ENCODE measurements at regions not wholly inside any gene's neighbourhood (a gene's known extent, or its start where the extent isn't known, plus 50 kb on each side); places are given as distances from the start of the nearest gene placed in this dataset.
A peak's percentile ranks its signal among the peaks of the same experiment; 100 is the strongest.

DNA sequence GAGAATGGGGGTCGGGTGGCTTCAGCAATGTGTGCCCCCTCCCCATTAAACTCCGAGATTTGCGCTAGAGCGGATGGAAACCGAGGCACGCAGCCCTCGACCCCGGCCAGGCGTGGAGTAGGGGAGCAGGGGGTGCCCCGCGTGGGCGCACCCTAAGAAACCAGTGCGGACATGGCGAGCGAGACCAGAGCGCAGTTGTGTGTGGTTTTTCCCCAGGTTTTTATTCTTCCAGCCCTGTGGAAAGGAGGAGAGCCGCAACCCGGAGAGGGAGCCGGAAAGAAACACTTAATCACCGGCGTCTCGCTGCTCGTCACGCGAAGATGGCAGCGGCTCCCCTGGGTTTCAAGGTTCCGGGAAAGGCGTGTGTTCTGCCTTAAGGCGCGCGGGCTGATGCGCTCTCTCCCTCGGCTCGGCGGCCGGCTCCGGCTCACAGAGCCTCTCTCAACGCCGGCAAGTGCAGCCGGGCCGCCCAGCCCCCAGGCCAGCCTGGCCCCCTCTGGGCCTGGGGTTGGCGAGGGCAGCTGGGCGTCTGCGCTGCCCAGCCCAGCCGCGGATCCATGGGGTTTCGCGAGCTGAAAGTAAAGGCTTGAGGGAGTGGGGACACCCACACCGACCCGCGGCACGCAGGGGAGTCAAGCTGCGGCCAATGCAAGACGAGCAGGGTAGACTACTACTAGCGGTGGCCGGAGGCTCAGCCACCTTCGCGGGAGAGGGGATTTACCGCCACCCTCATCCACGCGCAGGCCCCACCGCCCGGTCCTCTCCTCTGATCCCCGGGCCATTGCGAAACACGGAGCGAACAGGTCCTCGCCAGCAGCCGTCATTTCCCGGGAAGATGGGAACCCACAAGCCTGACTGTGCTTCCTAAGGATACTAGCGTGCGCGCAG is 74.0 kb upstream of the BCOR start:
- H3K4me3 ChIP-seq = peak overlapping the region; percentile 56 to 62 (median 60)
- intact Hi-C loops (cut with DNase I; ENCODE audit: low total_unique reads) (loop anchor here (5.0 to 10.0 kb wide), 5 partner anchors 74 to 1367 kb away; partner anchors contain the start of genes BCOR and MID1IP1), in situ Hi-C loops (cut with MboI; ENCODE audit: low sequenced_read_pairs in 4 of 4) (loop anchor here in 3 of 4 donors (10.0 to 25.0 kb wide), 3 partner anchors 159 to 437 kb away; no protein-coding TSS in a partner anchor)
- TF ChIP-seq, protein P1, sequence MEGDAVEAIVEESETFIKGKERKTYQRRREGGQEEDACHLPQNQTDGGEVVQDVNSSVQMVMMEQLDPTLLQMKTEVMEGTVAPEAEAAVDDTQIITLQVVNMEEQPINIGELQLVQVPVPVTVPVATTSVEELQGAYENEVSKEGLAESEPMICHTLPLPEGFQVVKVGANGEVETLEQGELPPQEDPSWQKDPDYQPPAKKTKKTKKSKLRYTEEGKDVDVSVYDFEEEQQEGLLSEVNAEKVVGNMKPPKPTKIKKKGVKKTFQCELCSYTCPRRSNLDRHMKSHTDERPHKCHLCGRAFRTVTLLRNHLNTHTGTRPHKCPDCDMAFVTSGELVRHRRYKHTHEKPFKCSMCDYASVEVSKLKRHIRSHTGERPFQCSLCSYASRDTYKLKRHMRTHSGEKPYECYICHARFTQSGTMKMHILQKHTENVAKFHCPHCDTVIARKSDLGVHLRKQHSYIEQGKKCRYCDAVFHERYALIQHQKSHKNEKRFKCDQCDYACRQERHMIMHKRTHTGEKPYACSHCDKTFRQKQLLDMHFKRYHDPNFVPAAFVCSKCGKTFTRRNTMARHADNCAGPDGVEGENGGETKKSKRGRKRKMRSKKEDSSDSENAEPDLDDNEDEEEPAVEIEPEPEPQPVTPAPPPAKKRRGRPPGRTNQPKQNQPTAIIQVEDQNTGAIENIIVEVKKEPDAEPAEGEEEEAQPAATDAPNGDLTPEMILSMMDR (IDR thresholded peaks at IDR 0.05 in 4 of 5, conservative IDR thresholded peaks at IDR 0.05 in 1 of 5) = no peak
- TF ChIP-seq POLR2A (IDR thresholded peaks at IDR 0.05) = peak in 1 of 2 donors; percentile 22
- H3K27me3 ChIP-seq = peaks cover 0 to 60% (median 30%) of the 10 kb centered on the region in 3 donors
- H3K4me1 ChIP-seq = peaks cover 2 to 24% of the 10 kb centered on the region in 2 donors
- peak in 1 of 2 donors; percentile 44 for DNase-seq
- H3K27ac ChIP-seq = peak overlapping the region; percentile 79 to 89 (median 83)
- H3K9me3 ChIP-seq = no peaks in the 10 kb centered on the region
- ATAC-seq = peak in 1 of 2 donors; percentile 12
- no peaks in the 10 kb centered on the region for H3K36me3 ChIP-seq

DNA sequence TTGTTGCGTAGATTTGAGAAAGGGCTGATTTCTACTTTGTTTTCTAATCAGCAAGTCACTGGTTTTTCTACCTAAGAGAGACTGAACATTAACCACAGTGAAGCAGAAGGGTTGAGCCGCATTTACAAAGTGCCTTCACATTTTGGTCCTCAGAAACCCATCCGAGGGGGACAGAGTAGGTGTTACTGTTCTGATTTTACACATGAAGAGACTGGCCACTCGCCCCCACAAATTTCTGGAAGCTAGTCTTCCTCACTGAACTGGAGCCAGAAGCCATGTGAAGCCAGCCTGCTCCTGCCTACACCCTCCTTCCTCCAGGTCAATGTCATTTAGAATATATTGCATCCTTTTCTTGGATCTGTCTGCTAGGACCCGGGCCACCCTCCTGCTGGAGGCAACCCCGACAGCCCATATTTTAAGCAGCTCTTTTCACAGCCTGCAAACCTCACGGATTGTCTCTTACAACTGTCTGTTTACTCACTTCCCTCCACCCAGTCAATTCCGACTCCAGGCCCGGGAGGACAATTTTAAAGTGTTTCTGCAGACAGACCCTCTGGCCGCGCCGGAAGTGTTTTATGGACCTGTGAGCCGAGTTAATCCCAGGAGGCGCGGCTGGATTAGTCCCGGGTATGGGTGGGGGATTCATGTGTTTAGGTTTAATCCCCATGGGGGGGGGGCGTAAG is 73.2 kb upstream of the BCOR start:
- TF ChIP-seq, protein P1 (IDR thresholded peaks at IDR 0.05 in 4 of 5, conservative IDR thresholded peaks at IDR 0.05 in 1 of 5) = no peak
- TF ChIP-seq POLR2A (IDR thresholded peaks at IDR 0.05) = no peak
- in situ Hi-C loops (cut with MboI; ENCODE audit: low sequenced_read_pairs in 4 of 4) (loop anchor here in 3 of 4 donors (10.0 to 25.0 kb wide), 3 partner anchors 159 to 436 kb away; no protein-coding TSS in a partner anchor), intact Hi-C loops (cut with DNase I; ENCODE audit: low total_unique reads) (loop anchor here (5.0 to 10.0 kb wide), 5 partner anchors 74 to 1366 kb away; partner anchors contain the start of genes BCOR and MID1IP1)
- Histone ChIP-seq H3K4me3 (peak overlapping the region; percentile 56 to 62 (median 60)), H3K4me1 (peaks cover 2 to 24% of the 10 kb centered on the region in 2 donors), H3K9me3 (no peaks in the 10 kb centered on the region), H3K27ac (peak overlapping the region; percentile 79 to 89 (median 83)), H3K36me3 (no peaks in the 10 kb centered on the region), H3K27me3 (peaks cover 0 to 60% (median 32%) of the 10 kb centered on the region in 3 donors)
- ATAC-seq (no peak), DNase-seq (no peak)

DNA sequence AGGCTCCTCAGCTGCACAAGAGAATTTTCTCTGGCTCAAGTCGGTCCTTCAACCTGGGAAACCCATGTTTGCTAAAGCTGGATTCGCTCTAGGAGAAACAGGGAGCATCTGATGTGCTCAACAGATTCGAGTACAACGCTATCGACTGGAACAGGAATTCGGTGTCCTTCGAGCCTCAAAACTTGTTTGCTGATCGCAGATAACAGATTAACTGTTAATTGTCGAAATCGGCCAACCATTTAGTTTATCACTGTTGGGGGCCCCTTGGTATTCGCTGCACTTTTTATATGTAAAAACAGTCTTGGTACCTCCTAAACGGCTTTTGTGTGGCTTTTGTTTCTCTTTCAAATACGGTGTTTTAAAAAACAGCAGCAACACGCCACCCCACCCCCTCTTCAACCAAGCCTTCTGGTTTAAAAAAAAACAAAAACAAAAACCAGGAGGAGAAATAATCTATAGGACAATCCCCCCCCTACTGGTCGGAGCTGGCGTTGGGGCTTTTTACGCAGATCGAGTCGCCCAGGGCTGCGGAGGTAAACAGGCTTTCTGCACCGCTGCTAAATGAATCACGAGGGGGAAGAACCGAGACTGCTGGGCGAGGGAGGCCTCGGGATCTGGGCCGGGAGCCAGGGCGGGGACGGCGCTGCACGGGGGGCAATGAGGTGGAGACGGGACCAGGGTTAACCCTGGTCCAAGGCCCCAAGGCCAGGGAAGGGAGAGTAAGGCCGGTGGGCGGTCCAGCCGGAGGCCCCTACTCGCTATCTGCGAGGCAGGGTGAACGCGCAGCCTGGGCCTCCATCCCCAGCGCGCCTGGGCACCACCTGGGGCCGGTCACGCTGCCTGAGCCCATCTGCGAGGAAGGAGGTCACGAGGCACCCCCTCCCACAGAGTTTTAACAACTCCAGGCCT is 71.7 kb upstream of the BCOR start:
- Histone ChIP-seq H3K27ac (no peak overlapping the region), H3K36me3 (no peaks in the 10 kb centered on the region), H3K4me3 (peak overlapping the region in 1 of 4 donors; percentile 2), H3K9me3 (no peaks in the 10 kb centered on the region), H3K4me1 (peaks cover 2 to 19% of the 10 kb centered on the region in 2 donors), H3K27me3 (peaks cover 0 to 55% (median 29%) of the 10 kb centered on the region in 3 donors)
- in situ Hi-C loops (cut with MboI; ENCODE audit: low sequenced_read_pairs in 4 of 4) (loop anchor here in 3 of 4 donors (10.0 to 25.0 kb wide), 4 partner anchors 157 to 435 kb away; no protein-coding TSS in a partner anchor), intact Hi-C loops (cut with DNase I; ENCODE audit: low total_unique reads) (loop anchor here (5.0 to 10.0 kb wide), 5 partner anchors 72 to 1365 kb away; partner anchors contain the start of genes BCOR and MID1IP1)
- DNase-seq (no peak), ATAC-seq (no peak)
- TF ChIP-seq POLR2A (IDR thresholded peaks at IDR 0.05) = no peak
- TF ChIP-seq, protein P1 (IDR thresholded peaks at IDR 0.05 in 4 of 5, conservative IDR thresholded peaks at IDR 0.05 in 1 of 5) = peak in 1 of 5 experiments; percentile 31
